Colonic mucosa (tissue), 4 donors: ENCODE measurements at regions not wholly inside any gene's neighbourhood (a gene's known extent, or its start where the extent isn't known, plus 50 kb on each side); places are given as distances from the start of the nearest gene placed in this dataset.

ENCODE experiments used
- DNase-seq: peaks from one replicate; pipeline ENCODE4 v3.0.0-alpha.2; 2020
- H3K27ac ChIP-seq: fragments of 200-600 bp; one replicate; pipeline ENCODE4 v1.8.0; 2021
- H3K27me3 ChIP-seq: fragments of 200-600 bp; one replicate; pipeline ENCODE4 v1.8.0; 2021
- H3K36me3 ChIP-seq: fragments of 200-600 bp; one replicate; pipeline ENCODE4 v1.8.0; 2021
- H3K4me1 ChIP-seq: fragments of 200-600 bp; one replicate; pipeline ENCODE4 v1.8.0; 2021; ENCODE audit warnings: mild to moderate bottlenecking
- H3K4me3 ChIP-seq: fragments of 200-600 bp; one replicate; pipeline ENCODE4 v1.8.0; 2021
- H3K9ac ChIP-seq, 2 donors: one replicate each; pipeline ENCODE4 v1.7.0; 2013; ENCODE audit warnings: control low read depth in 2 of 2, low read depth in 2 of 2, low read length in 2 of 2
- H3K9me3 ChIP-seq: fragments of 200-600 bp; one replicate; pipeline ENCODE4 v1.8.0; 2021
- intact Hi-C: fragments of 100-400 bp; cut with DNase I; formaldehyde crosslinking; loops from one replicate; pipeline ENCODE4 v1.14.1; 2022
- TF ChIP-seq, protein P1 (sequence below): fragments of 200-600 bp; IDR thresholded peaks from one replicate; pipeline ENCODE4 v1.8.0; 2022; ENCODE audit warnings: antibody characterized with exemption, mild to moderate bottlenecking
- donor health status: healthy.
- donor health status: DM: no; HTN: no; CAD: no.
- donor health status: DM: no; HTN: no; CAD: no.

DNA sequence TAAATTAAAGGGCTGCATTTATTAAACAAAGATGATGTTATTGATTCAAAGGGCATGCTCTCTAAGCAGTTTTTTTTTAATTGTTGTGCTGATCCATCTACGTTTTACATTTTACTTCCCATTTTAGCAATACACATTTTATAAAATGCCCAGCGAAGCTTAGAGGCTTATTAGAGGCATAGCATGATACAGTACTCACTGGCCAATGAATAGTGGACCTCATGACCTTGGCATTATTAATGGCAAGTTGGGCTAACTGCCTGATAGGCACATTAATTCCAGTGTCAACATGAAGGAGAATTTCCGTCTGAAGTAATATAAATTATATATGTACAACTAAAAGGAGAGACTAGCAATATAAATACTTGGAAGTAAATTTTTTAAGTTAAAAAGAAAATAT, 837.2 kb downstream of the EFNA5 start:
- Histone ChIP-seq H3K4me3 (no peak overlapping the region), H3K36me3 (no peaks in the 10 kb centered on the region), H3K27me3 (no peaks in the 10 kb centered on the region), H3K9ac (no peak overlapping the region), H3K9me3 (no peaks in the 10 kb centered on the region), H3K27ac (no peak overlapping the region), H3K4me1 (no peaks in the 10 kb centered on the region)
- intact Hi-C loops, result no loop called here
- DNase-seq, result no peak
- TF ChIP-seq, protein P1, sequence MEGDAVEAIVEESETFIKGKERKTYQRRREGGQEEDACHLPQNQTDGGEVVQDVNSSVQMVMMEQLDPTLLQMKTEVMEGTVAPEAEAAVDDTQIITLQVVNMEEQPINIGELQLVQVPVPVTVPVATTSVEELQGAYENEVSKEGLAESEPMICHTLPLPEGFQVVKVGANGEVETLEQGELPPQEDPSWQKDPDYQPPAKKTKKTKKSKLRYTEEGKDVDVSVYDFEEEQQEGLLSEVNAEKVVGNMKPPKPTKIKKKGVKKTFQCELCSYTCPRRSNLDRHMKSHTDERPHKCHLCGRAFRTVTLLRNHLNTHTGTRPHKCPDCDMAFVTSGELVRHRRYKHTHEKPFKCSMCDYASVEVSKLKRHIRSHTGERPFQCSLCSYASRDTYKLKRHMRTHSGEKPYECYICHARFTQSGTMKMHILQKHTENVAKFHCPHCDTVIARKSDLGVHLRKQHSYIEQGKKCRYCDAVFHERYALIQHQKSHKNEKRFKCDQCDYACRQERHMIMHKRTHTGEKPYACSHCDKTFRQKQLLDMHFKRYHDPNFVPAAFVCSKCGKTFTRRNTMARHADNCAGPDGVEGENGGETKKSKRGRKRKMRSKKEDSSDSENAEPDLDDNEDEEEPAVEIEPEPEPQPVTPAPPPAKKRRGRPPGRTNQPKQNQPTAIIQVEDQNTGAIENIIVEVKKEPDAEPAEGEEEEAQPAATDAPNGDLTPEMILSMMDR, result no peak

DNA sequence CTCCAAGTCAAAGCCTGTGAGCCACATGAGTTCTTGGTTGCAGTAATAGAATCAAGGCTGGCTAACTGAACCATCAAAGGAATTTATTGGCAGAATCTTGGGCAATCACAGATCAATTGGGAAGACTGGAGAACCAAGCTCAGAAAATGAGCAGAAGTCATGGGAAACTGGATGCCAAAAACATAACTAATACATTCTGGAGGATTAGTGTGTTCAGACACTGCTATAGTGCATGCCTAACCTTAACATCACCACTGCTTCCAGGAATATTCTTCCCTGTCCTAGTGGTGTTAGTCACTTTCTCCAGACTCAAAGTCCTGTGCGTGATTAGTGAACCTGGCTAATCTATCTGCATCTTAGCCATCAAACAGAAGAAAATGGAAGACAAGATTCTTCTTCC, 843.7 kb downstream of the EFNA5 start:
- Histone ChIP-seq H3K4me1 (no peaks in the 10 kb centered on the region), H3K27ac (no peak overlapping the region), H3K9ac (no peak overlapping the region), H3K27me3 (no peaks in the 10 kb centered on the region), H3K36me3 (no peaks in the 10 kb centered on the region), H3K9me3 (no peaks in the 10 kb centered on the region), H3K4me3 (no peak overlapping the region)
- TF ChIP-seq, protein P1, result no peak
- no peak for DNase-seq
- intact Hi-C loops, result no loop called here

DNA sequence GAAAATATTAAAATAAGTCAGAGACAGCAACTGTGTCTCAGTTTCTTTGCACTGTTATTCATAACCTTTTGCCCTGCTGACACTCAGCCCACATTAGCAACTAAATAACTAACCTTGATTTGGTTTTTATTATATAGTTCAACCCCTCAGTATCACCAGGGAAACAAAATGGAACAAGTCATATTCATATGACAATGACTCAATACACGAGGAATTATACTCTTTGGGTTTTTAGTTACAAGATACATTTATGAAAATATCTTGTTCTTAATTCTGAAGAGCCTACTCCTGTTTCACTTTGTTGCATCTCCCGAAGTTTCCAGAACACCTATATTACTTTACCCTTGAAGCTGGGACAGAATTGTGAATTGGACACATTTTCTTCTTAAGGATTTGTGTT, 845.4 kb downstream of the EFNA5 start:
- intact Hi-C loops, result no loop called here
- H3K27me3 ChIP-seq, result no peaks in the 10 kb centered on the region
- TF ChIP-seq, protein P1, result no peak
- H3K36me3 ChIP-seq, result no peaks in the 10 kb centered on the region
- no peaks in the 10 kb centered on the region for H3K4me1 ChIP-seq
- no peak for DNase-seq
- no peaks in the 10 kb centered on the region for H3K9me3 ChIP-seq
- H3K27ac ChIP-seq, result no peak overlapping the region
- H3K4me3 ChIP-seq, result no peak overlapping the region
- no peak overlapping the region for H3K9ac ChIP-seq

DNA sequence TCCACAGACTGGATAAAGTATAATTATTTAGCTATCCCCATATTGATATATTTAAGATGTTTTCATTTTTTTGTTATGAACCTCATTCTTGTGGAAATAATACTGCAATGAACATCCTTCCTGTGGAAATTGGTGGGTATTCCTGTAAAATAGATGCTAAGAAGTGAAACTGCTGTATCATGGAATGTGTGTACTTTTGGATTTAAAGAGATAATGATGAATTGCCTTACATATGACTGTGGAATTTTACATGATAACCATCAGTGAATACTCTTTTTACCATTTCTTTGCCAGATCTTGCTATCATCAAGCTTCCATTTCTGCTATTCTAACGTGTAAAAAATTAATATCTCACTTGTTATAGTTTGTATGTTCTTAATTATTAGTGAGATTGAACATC, 847.9 kb downstream of the EFNA5 start:
- H3K9ac ChIP-seq, result no peak overlapping the region
- intact Hi-C loops, result no loop called here

DNA sequence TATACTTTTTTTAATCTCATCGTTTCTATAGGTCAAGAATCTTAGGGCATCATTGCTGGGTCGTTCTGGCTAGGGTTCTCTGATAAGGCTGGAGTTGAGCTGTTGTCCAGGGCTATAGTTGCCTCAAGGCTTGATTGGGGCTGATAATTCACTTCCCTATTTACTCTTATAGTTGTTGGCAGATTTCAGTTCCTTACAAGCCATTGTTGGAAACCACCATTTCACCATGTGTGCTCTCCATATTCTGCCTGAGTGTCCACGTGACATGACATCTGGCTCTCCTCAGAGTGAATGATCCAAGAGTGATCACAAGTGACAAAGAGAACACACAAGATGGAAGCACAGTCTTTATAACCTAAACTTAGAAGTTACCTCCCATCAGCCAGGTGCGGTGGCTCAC, 852.2 kb downstream of the EFNA5 start:
- intact Hi-C loops, result no loop called here
- H3K9ac ChIP-seq, result no peak overlapping the region
- no peak for DNase-seq
- no peak overlapping the region for H3K4me3 ChIP-seq
- H3K27me3 ChIP-seq, result no peaks in the 10 kb centered on the region
- H3K27ac ChIP-seq, result no peak overlapping the region
- H3K36me3 ChIP-seq, result no peaks in the 10 kb centered on the region
- H3K9me3 ChIP-seq, result no peaks in the 10 kb centered on the region
- TF ChIP-seq, protein P1, result no peak
- H3K4me1 ChIP-seq, result no peaks in the 10 kb centered on the region

More for the DNA sequence above, 847.9 kb downstream of the EFNA5 start:
- Histone ChIP-seq H3K4me1 (no peaks in the 10 kb centered on the region), H3K27ac (no peak overlapping the region), H3K4me3 (no peak overlapping the region), H3K27me3 (no peaks in the 10 kb centered on the region), H3K9me3 (no peaks in the 10 kb centered on the region), H3K36me3 (no peaks in the 10 kb centered on the region)
- DNase-seq, result no peak
- TF ChIP-seq, protein P1, result no peak

DNA sequence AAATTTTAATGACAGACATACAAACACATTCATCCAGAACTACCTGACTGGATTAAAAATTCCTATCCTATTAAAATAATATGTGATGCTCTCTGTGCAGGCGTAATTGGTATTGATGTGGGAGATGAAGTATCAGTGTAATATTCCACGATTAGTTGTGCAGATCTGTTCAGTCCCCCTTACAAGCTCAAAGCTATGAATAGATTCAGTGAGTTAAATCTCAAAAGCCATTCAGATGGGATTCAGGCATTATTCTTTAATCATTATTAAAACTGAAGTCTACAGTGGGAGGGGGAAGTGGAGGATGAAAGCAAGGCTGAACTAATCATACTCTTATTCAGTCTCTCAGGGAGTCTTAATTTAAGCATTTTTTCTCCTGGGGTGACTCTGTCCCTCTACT, 855.8 kb downstream of the EFNA5 start:
- Histone ChIP-seq H3K4me1 (no peaks in the 10 kb centered on the region), H3K9ac (no peak overlapping the region), H3K9me3 (no peaks in the 10 kb centered on the region), H3K4me3 (no peak overlapping the region), H3K27ac (no peak overlapping the region), H3K36me3 (no peaks in the 10 kb centered on the region), H3K27me3 (no peaks in the 10 kb centered on the region)
- TF ChIP-seq, protein P1, result no peak
- no peak for DNase-seq
- intact Hi-C loops, result no loop called here
